ENCODE measurements at regions not wholly inside any gene's neighbourhood (a gene's known extent, or its start where the extent isn't known, plus 50 kb on each side); places are given as distances from the start of the nearest gene placed in this dataset.

- H3K27ac ChIP-seq = no peak overlapping the region
- no peak for TF ChIP-seq CTCF (conservative IDR thresholded peaks at IDR 0.05)
These were observed 1199.4 kb downstream of the SORCS1 start for GRCh38 chr10:105965141-105965540.

GRCh38 chr10:105964009-105964408 is 1200.5 kb downstream of the SORCS1 start:
- no peak for TF ChIP-seq CTCF (conservative IDR thresholded peaks at IDR 0.05)
- no peak overlapping the region for H3K27ac ChIP-seq

GRCh38 chr10:105963334-105963884 is 1201.1 kb downstream of the SORCS1 start:
- no peak overlapping the region; the same call in 1 of the 2 replicates for H3K27ac ChIP-seq
- no peak for TF ChIP-seq CTCF (conservative IDR thresholded peaks at IDR 0.05)

- no peak overlapping the region for H3K27ac ChIP-seq
- no peak for TF ChIP-seq CTCF (conservative IDR thresholded peaks at IDR 0.05)
These were observed 1208.0 kb downstream of the SORCS1 start for GRCh38 chr10:105956550-105956949.

GRCh38 chr10:105953861-105954260 is 1210.6 kb downstream of the SORCS1 start:
- no peak overlapping the region for H3K27ac ChIP-seq
- no peak for TF ChIP-seq CTCF (conservative IDR thresholded peaks at IDR 0.05)

- no peak overlapping the region for H3K27ac ChIP-seq
- TF ChIP-seq CTCF (conservative IDR thresholded peaks at IDR 0.05) = no peak
These were observed 1211.5 kb downstream of the SORCS1 start for GRCh38 chr10:105953056-105953455.

- H3K27ac ChIP-seq = no peak overlapping the region
- no peak for TF ChIP-seq CTCF (conservative IDR thresholded peaks at IDR 0.05)
These were observed 1212.4 kb downstream of the SORCS1 start for GRCh38 chr10:105952153-105952552.

All from VCaP (cell line).